Suprapubic skin (tissue), 4 donors: ENCODE measurements at regions not wholly inside any gene's neighbourhood (a gene's known extent, or its start where the extent isn't known, plus 50 kb on each side); places are given as distances from the start of the nearest gene placed in this dataset.

ENCODE experiments used
- CTCF ChIP-seq, 2 donors: fragments of 200-600 bp in 1 of 2; fragments of 450-650 bp in 1 of 2; sonication (generic) in 1 of 2; IDR thresholded peaks; one replicate each; pipeline ENCODE4 v1.5.1; 2016 to 2019; ENCODE audit warnings: antibody characterized with exemption in 2 of 2, mild to moderate bottlenecking in 1 of 2, moderate library complexity in 1 of 2
- EP300 ChIP-seq: sonication (generic); formaldehyde crosslinking; IDR thresholded peaks from one replicate; pipeline ENCODE4 v1.6.1; 2017; ENCODE audit warnings: antibody characterized with exemption
- POLR2A ChIP-seq, 2 donors: fragments of 450-650 bp; IDR thresholded peaks; one replicate each; pipeline ENCODE4 v1.6.1; 2017; ENCODE audit warnings: antibody characterized with exemption in 2 of 2, mild to moderate bottlenecking in 2 of 2, moderate library complexity in 2 of 2
- POLR2AphosphoS5 ChIP-seq, 3 donors: sonication (generic); formaldehyde crosslinking; IDR thresholded peaks; one replicate each; pipeline ENCODE4 v1.6.1; 2017; ENCODE audit warnings: antibody characterized with exemption in 3 of 3

DNA sequence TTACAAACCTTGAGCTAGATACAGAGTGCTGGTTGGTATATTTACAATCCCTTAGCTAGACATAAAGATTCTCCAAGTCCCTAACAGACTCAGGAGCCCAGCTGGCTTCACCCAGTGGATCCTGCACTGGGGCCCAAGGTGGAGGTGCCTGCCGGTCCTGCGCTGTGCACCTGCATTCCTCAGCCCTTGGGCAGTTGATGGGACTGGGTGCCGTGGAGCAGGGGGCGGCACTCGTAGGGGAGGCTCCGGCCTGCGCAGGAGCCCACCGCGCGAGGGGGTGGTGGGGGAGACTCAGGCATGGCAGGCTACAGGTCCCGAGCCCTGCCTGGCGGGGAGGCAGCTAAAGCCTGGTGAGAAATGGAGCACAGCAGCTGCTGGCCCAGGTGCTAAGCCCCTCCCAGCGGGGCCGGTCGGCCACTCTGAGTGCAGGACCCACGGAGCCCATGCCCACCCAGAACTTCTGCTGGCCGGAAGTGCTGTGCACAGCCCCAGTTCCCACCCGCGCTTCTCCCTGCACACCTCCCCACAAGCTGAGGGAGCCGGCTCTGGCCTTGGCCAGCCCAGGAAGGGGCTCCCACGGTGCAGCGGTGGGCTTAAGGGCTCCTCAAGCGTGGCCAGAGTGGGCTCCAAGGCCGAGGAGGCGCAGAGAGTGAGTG lies 1464.7 kb downstream of the EFNA5 start:
- TF ChIP-seq EP300 (no peak), CTCF (IDR thresholded peaks at IDR 0.05) (no peak), POLR2A (IDR thresholded peaks at IDR 0.05) (no peak), POLR2AphosphoS5 (IDR thresholded peaks at IDR 0.05) (no peak)
